ENCODE measurements at regions not wholly inside any gene's neighbourhood (a gene's known extent, or its start where the extent isn't known, plus 50 kb on each side); places are given as distances from the start of the nearest gene placed in this dataset.

DNA sequence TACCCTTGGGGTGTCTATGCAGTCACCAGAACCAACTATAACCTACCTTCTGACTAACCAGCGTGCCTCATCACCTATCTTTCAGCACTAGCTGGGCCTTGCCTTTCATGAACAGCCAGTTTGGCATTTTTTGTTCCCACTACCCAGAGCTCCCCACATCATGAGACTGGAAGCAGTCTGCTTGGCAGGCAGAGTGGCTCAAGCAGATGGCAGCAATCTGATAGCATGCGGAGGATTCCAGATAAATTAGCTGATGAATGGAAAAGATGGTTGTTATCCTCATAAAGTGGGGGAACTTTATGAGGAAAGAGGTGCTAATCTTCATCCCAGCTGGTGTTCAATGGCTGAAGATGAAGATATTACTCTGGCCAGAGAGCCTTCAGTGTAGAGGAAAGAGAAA, 243.2 kb upstream of the EDA2R start:
- no peak for TF ChIP-seq EP300 (IDR thresholded peaks at IDR 0.05)
- no peak for TF ChIP-seq CTCF (IDR thresholded peaks at IDR 0.05)
- no peak for TF ChIP-seq POLR2AphosphoS5 (IDR thresholded peaks at IDR 0.05)
